SU-DHL-6 (cell line): ENCODE measurements at regions not wholly inside any gene's neighbourhood (a gene's known extent, or its start where the extent isn't known, plus 50 kb on each side); places are given as distances from the start of the nearest gene placed in this dataset.

Source experiments
- CTCF ChIP-seq: fragments of 200-600 bp; sonication (generic); IDR thresholded peaks from one replicate; pipeline ENCODE4 v1.5.1; 2017; ENCODE audit warnings: antibody characterized with exemption, mild to moderate bottlenecking, low read length, moderate library complexity; ENCODE audit not compliant: insufficient read depth, poor library complexity, severe bottlenecking
- EZH2phosphoT487 ChIP-seq: fragments of 200-600 bp; sonication (generic), shearing (Covaris generic); conservative IDR thresholded peaks from 2 replicates; pipeline ENCODE4 v1.6.1; 2018; ENCODE audit warnings: mild to moderate bottlenecking, antibody characterized with exemption, low read length, moderate library complexity, mixed read lengths

GRCh38 chr4:155611501-155611900, 55.1 kb upstream of the GUCY1A1 start:
- no peak for TF ChIP-seq CTCF
- TF ChIP-seq EZH2phosphoT487 = no peak
